ENCODE measurements at regions not wholly inside any gene's neighbourhood (a gene's known extent, or its start where the extent isn't known, plus 50 kb on each side); places are given as distances from the start of the nearest gene placed in this dataset.

DNA sequence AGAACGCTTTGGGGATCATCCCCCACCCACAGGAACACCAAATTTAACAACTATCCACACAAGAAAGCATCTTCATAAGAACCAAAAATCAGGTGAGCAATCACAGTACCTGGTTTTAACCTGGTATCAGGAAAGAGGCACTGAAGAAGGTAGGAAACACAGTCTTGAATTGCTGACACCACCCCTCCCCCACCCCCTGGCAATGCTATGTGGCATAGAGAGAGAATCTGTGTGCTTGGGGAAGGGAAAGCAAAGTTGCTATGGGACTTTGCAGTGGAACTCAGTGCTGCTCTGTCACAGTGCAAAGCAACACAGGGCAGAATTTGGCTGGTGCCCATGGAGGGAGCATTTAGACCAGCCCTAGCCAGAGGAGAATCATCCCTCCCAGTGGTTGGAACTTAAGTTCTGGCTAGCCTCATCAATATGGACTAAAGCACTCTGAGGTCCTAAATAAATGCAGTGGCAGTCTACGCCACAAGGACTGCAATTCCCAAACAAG lies 565.5 kb downstream of the EPM2A start (continued):
- TF ChIP-seq, protein P1, sequence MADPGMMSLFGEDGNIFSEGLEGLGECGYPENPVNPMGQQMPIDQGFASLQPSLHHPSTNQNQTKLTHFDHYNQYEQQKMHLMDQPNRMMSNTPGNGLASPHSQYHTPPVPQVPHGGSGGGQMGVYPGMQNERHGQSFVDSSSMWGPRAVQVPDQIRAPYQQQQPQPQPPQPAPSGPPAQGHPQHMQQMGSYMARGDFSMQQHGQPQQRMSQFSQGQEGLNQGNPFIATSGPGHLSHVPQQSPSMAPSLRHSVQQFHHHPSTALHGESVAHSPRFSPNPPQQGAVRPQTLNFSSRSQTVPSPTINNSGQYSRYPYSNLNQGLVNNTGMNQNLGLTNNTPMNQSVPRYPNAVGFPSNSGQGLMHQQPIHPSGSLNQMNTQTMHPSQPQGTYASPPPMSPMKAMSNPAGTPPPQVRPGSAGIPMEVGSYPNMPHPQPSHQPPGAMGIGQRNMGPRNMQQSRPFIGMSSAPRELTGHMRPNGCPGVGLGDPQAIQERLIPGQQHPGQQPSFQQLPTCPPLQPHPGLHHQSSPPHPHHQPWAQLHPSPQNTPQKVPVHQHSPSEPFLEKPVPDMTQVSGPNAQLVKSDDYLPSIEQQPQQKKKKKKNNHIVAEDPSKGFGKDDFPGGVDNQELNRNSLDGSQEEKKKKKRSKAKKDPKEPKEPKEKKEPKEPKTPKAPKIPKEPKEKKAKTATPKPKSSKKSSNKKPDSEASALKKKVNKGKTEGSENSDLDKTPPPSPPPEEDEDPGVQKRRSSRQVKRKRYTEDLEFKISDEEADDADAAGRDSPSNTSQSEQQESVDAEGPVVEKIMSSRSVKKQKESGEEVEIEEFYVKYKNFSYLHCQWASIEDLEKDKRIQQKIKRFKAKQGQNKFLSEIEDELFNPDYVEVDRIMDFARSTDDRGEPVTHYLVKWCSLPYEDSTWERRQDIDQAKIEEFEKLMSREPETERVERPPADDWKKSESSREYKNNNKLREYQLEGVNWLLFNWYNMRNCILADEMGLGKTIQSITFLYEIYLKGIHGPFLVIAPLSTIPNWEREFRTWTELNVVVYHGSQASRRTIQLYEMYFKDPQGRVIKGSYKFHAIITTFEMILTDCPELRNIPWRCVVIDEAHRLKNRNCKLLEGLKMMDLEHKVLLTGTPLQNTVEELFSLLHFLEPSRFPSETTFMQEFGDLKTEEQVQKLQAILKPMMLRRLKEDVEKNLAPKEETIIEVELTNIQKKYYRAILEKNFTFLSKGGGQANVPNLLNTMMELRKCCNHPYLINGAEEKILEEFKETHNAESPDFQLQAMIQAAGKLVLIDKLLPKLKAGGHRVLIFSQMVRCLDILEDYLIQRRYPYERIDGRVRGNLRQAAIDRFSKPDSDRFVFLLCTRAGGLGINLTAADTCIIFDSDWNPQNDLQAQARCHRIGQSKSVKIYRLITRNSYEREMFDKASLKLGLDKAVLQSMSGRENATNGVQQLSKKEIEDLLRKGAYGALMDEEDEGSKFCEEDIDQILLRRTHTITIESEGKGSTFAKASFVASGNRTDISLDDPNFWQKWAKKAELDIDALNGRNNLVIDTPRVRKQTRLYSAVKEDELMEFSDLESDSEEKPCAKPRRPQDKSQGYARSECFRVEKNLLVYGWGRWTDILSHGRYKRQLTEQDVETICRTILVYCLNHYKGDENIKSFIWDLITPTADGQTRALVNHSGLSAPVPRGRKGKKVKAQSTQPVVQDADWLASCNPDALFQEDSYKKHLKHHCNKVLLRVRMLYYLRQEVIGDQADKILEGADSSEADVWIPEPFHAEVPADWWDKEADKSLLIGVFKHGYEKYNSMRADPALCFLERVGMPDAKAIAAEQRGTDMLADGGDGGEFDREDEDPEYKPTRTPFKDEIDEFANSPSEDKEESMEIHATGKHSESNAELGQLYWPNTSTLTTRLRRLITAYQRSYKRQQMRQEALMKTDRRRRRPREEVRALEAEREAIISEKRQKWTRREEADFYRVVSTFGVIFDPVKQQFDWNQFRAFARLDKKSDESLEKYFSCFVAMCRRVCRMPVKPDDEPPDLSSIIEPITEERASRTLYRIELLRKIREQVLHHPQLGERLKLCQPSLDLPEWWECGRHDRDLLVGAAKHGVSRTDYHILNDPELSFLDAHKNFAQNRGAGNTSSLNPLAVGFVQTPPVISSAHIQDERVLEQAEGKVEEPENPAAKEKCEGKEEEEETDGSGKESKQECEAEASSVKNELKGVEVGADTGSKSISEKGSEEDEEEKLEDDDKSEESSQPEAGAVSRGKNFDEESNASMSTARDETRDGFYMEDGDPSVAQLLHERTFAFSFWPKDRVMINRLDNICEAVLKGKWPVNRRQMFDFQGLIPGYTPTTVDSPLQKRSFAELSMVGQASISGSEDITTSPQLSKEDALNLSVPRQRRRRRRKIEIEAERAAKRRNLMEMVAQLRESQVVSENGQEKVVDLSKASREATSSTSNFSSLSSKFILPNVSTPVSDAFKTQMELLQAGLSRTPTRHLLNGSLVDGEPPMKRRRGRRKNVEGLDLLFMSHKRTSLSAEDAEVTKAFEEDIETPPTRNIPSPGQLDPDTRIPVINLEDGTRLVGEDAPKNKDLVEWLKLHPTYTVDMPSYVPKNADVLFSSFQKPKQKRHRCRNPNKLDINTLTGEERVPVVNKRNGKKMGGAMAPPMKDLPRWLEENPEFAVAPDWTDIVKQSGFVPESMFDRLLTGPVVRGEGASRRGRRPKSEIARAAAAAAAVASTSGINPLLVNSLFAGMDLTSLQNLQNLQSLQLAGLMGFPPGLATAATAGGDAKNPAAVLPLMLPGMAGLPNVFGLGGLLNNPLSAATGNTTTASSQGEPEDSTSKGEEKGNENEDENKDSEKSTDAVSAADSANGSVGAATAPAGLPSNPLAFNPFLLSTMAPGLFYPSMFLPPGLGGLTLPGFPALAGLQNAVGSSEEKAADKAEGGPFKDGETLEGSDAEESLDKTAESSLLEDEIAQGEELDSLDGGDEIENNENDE (IDR thresholded peaks at IDR 0.05; ENCODE audit: insufficient replicate concordance, low read length): no peak
- TF ChIP-seq, protein P2, sequence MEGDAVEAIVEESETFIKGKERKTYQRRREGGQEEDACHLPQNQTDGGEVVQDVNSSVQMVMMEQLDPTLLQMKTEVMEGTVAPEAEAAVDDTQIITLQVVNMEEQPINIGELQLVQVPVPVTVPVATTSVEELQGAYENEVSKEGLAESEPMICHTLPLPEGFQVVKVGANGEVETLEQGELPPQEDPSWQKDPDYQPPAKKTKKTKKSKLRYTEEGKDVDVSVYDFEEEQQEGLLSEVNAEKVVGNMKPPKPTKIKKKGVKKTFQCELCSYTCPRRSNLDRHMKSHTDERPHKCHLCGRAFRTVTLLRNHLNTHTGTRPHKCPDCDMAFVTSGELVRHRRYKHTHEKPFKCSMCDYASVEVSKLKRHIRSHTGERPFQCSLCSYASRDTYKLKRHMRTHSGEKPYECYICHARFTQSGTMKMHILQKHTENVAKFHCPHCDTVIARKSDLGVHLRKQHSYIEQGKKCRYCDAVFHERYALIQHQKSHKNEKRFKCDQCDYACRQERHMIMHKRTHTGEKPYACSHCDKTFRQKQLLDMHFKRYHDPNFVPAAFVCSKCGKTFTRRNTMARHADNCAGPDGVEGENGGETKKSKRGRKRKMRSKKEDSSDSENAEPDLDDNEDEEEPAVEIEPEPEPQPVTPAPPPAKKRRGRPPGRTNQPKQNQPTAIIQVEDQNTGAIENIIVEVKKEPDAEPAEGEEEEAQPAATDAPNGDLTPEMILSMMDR (IDR thresholded peaks at IDR 0.05; ENCODE audit: control extremely low read depth in 1 of 3, insufficient read depth in 1 of 3, low read depth in 1 of 3, low read length in 3 of 3): peak in 1 of 3 experiments; percentile 3; a peak in 1 of 4 replicates
- TF ChIP-seq, protein P3, sequence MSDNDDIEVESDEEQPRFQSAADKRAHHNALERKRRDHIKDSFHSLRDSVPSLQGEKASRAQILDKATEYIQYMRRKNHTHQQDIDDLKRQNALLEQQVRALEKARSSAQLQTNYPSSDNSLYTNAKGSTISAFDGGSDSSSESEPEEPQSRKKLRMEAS (IDR thresholded peaks at IDR 0.05): no peak

All from H1 (cell line).